NCI-H1417 (cell line): ENCODE measurements at regions not wholly inside any gene's neighbourhood (a gene's known extent, or its start where the extent isn't known, plus 50 kb on each side); places are given as distances from the start of the nearest gene placed in this dataset.
"Not testable (repeated sequence)": the region's sequence is repeated elsewhere in the genome, so short reads cannot be mapped to it uniquely, and the experiment has no call there.

Source experiments
- DNase-seq, 3 experiments: peaks; one replicate each; lab custom pipeline; 2025; lab: John Stamatoyannopoulos, UW

- DNase-seq: not testable (repeated sequence)
Measured at GRCh38 chr2:71958426-71958825, 189.2 kb downstream of the CYP26B1 start.

DNA sequence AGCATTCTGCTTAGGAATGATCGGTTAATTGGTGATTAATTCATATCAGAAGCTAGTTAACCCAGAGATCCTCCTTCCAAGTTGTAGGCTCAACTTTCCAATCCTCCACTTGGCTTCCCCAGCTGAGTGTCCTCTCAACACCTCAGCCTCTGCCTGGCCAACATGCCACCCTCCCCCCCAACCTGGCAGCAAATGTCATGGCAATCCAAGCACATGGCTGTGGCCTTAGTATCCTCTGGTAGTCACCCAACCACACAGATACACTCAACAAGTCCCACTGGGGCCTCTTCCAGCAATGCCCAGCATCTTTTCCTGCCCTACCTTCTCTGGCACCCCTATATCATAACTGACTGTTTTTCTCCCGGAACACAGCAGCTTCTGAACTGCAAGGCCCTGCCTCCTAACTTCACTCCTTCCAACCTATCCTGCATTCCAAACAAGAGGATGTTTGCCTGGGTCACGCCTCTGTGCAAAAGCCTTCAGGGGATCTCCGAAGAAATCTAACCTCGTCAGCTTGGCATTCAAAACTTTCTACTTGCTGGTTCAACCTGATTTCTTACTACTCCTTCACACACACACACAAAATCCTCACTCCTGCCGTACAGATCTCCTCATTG, 195.0 kb downstream of the CYP26B1 start:
- DNase-seq: no peak

DNA sequence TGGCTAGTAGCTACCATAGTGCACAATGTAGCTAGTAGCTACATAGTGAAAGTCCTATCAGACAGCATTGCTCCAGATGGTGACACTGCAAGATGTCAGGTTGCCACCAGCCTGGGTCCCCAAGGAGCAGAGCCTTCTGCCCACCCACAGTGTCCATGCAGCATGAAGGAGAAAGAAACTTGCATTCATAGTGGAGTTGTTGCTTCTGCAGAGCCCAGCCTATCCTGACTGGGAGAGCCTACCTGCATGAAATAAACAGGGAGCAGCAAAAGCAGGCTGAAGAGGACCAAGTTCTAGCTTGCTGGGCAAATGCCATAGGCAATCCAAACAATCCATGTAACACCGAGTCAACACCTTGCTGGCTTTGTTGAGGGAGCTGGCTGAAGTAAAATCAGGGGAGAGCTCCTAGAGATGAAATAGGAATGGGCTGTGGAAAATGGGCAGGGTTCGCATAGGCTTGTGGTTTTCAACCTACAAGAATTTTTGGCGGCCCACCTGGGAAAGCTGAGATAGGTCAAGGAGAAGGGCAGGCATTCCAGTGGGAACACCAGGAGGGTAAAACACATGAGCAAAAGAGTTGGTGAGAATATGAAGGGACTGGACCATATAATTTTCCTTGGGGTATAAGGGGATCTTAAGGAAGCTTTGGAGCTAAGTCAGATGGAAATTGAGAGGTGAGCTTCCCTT, 195.8 kb downstream of the CYP26B1 start:
- DNase-seq: no peak

GRCh38 chr2:71951083-71951468, 196.6 kb downstream of the CYP26B1 start:
- no peak for DNase-seq

- no peak for DNase-seq
Measured at GRCh38 chr2:71950256-71951082, 197.2 kb downstream of the CYP26B1 start.

DNA sequence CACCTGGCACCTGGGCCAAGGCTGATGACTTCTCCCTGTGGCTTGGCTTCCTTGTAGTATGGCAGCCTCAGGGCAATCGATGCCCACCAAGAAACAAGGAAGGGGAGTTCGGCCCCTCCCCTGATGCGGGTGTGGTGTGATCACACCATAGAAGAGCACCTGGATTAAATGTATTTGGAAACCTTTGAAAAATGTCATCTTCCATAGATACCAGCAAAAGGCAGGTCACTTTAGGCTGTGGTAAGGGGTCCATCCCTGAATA, 198.2 kb downstream of the CYP26B1 start:
- no peak for DNase-seq

DNA sequence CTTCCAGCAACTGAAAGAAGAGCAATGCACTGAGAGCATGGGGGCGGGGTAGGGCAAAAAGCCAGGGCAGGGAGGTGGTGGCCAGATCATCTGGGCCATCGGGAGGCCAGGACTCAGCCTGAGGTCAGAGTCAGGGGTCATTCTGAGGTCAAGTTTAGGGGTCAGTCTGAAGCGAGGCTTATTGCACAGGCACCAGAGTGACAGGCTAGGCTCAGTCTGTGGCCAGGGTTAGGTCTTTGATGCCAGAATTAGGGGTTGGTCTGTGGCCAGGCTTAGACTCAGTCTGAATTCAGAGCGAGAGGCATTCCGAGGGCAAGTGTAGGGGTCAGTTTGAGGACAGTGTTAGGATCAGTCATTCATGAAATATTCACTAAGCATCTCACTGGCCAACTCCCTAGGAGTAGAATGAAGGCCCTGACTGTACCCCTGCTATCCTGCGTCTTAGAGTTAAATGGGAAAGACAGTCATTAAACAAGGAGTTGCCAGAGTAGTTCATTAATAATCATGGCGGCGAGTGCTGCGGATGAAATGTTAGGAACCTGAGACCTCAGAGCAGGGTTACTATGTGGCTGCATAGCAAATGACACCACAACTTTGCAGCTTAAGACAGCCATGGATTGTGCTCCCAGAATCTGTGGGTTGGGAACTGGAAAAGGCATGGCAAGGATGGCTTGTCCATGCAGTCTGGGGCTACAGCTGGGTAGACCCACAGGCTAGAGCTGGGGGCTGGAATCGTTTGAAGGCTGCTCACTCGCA, 198.7 kb downstream of the CYP26B1 start:
- DNase-seq: no peak

GRCh38 chr2:71947809-71948208, 199.9 kb downstream of the CYP26B1 start:
- no peak for DNase-seq

DNA sequence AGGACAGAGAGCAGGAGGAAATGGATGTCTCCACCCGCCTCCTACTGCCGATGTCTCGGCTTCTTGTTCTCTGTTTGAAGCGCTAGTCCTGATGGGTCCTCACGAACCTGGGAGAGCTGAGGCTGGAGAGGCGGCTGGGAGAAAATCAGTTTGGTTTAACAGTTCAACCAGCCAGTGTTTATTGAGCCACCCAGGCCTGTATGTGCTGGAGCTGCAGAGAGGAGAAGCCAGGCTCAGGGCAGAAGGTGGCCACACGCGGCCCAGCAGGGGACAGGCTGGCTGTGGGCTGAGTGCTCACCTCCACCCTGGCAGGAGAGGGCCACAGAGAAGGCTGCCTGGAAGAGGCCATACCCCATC, 202.1 kb downstream of the CYP26B1 start:
- DNase-seq: no peak

DNA sequence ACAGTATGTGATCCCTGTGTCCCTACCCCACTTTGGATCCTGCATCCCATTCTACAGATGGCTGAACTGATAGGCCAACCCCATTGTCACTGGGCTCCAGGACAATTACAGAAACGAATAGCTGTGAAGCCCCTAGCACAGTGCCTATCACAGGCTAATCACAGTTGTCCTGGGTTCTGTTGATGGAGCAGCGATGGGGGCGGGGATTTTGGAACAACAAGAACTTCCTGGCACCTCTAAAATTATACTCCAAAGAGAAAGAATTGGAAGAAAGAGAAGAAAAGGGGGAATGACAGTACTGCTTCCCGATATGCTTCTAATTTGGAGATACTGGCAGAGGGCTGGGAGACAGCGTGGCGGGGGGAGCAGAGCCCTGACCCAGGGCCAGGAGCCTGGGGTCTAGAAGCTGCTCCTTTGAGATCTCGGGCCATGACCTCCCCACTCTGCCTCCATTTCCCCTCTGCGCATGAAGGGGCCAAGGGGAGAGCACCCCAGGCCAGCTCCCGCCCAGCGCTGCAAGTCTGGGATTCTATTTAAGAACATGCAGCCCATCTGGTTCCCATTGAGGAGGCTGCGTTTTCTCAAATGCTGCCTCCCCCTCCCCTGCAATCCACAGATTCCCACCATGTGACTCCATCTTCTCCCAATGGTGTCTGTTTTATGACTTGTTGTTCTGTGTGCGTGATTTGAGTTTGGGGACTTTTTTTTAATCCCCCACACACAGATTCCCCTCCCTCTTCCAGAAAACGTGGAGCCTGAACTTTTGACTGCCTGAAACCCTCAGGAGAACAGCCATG, 202.7 kb downstream of the CYP26B1 start:
- no peak for DNase-seq

DNA sequence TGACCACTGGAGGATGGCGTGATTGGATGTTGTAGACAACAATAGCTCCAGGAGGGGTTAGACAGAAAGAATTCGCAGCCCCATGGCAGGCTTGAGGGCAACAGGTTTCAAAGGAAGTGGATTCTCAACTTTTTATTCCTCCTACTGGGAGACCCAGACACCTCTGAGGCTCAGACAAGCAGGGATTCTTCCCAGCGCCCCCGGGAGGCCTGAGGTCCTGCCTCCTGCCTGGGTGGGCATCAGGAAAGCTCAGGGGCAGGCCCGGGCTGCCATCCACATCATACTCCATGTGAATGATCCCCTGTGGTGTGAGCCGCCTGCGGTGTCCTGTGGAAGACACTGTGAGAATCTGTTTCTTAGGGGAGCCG, 203.5 kb downstream of the CYP26B1 start:
- no peak for DNase-seq

DNA sequence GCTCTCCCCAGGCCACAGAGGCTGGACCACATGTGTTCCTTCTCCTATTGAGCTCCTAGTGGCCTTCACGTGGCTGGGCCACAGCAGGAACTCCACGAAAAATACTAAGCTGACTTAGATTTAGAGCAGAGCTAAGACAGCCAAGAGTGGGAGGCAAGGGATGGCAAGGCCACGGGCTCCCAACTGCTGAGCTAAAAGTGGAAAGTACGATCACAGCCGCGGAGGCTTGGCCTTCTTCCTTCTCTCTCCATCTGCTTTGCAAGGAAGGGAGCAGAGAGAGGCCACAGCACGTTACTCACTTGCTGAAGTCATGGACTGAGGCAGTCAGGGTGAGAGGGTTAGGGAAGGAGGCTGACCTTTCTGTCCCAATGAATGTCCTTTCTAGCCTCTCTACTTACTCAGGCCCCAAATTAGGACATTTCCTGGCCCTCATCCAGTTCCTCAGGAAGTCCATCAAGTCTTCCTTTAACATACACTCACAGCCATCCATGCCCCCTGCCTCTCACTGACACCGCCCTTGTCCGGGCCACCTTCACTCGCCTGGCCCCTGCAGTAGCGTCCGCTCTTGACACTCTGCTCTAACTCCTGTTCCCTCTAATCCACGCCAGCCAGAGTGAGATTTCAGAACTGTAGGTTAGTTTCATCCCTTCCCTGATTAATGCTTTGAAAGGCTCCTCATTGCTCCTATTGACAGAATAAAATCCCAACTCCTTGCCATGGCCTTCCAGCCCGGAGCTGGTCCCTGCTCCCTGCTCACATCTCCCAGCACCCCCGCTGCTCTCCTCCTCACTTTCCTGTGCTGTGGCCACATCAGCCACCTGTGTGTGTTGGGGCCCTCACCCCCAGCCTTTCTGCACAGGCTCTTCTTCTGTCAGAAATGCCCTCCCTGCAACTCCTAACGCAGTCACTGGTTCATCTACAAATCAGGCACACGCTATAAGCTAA, 204.2 kb downstream of the CYP26B1 start:
- no peak for DNase-seq

- DNase-seq: peak in 1 of 3 experiments; percentile 5
Measured at GRCh38 chr2:71941726-71942525, 205.7 kb downstream of the CYP26B1 start.

DNA sequence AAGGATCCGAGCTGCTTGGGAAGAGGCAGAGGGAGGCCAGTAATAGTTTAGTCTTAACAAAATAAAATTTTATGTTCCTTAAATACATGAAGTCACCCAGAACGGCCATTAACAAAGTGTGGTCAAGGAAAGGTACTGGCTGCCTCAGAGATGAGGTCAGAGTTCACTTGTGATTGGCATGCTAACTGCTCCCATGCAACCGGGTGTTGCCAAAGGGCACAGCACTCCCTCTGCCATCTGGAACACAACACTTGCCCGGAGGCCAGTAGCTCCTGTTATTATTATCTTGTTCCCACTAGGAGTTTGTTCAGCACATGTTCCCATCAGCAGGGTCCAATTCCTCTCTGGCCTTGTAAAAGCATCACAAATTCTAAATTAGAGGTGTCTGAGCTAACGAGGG, 207.0 kb downstream of the CYP26B1 start:
- DNase-seq: no peak

- no peak for DNase-seq
Measured at GRCh38 chr2:71939588-71940535, 207.8 kb downstream of the CYP26B1 start.

- DNase-seq: no peak
Measured at GRCh38 chr2:71938659-71939587, 208.7 kb downstream of the CYP26B1 start.

GRCh38 chr2:71938108-71938507, 209.6 kb downstream of the CYP26B1 start:
- no peak for DNase-seq

GRCh38 chr2:71937396-71937795, 210.3 kb downstream of the CYP26B1 start:
- no peak for DNase-seq
